K562 (cell line): ENCODE measurements at regions not wholly inside any gene's neighbourhood (a gene's known extent, or its start where the extent isn't known, plus 50 kb on each side); places are given as distances from the start of the nearest gene placed in this dataset.

ENCODE experiments used
- ATAC-seq: fragments of 200-7000 bp; cut with Tn5 transposase; 3 replicates; pipeline ENCODE4 v1.9.1; 2020; ENCODE audit warnings: moderate library complexity
- BruUV-seq: library from RNA; stranded (reverse); fragments of 400-500 nt; replicated peaks from 2 replicates; lab custom pipeline; 2021; lab: Mats Ljungman, UMichigan
- CTCF ChIA-PET: fragments of 300-600 bp; formaldehyde crosslinking; extraction: SDS; loops from one replicate; lab custom pipeline; 2021; ENCODE audit warnings: low intra/inter-chr PET ratio; lab: Yijun Ruan, JAX
- POLR2A ChIA-PET: fragments of 300-600, 350-650 bp; sonication (Branson Sonifier 250); formaldehyde crosslinking; extraction: SDS; loops from one replicate; lab custom pipeline; 2021; ENCODE audit warnings: antibody characterized with exemption, inconsistent platforms; lab: Yijun Ruan, JAX
- DNase-seq, 4 experiments: peaks; one replicate each; pipeline versions ENCODE4 v3.0.0 to v3.0.0-alpha.2; 2011 to 2018; ENCODE audit warnings: low spot score in 3 of 4, mixed read lengths in 3 of 4; ENCODE audit errors: extremely low read depth in 1 of 4
- FAIRE-seq: peaks from 2 replicates; lab custom pipeline; 2011; peaks lifted over from hg19 to GRCh38; lab: Jason Lieb, UNC
- H2AFZ ChIP-seq: 2 replicates; pipeline ENCODE4 v1.6.0; 2011; ENCODE audit warnings: low read depth, low read length, control low read depth, inconsistent platforms
- H3K27ac ChIP-seq: fragments of 200-600 bp; 3 replicates; pipeline ENCODE4 v1.8.0; 2011; ENCODE audit warnings: low read depth, mild to moderate bottlenecking, control low read depth, inconsistent platforms, low read length, moderate library complexity, mixed read lengths; ENCODE audit errors: extremely low read depth
- H3K27me3 ChIP-seq, 2 experiments: fragments of 300-600 bp in 1 of 2; 2 replicates in 1 of 2; 3 replicates in 1 of 2; pipeline versions ENCODE4 v1.6.0 to v1.8.0; 2011; ENCODE audit warnings: inconsistent platforms in 2 of 2, low read length in 2 of 2, mild to moderate bottlenecking in 1 of 2, mixed read lengths in 1 of 2, moderate library complexity in 1 of 2; ENCODE audit not compliant: control insufficient read depth in 2 of 2, insufficient read depth in 2 of 2
- H3K36me3 ChIP-seq: fragments of 300-600 bp; 3 replicates; pipeline ENCODE4 v1.8.0; 2011; ENCODE audit warnings: mild to moderate bottlenecking, low read length, inconsistent platforms; ENCODE audit not compliant: control insufficient read depth, insufficient read depth
- H3K4me1 ChIP-seq, 2 experiments: fragments of 200-600 bp in 1 of 2; replicated peaks in 1 of 2; 2 replicates in 1 of 2; 3 replicates in 1 of 2; pipeline versions ENCODE4 v1.5.1 to v1.8.0; 2011; ENCODE audit warnings: inconsistent platforms in 2 of 2, low read length in 2 of 2, mild to moderate bottlenecking in 1 of 2, mixed read lengths in 1 of 2, moderate library complexity in 1 of 2; ENCODE audit not compliant: control insufficient read depth in 2 of 2, insufficient read depth in 2 of 2
- H3K4me2 ChIP-seq: 2 replicates; pipeline ENCODE4 v1.6.1; 2011; ENCODE audit warnings: low read length, control low read depth, inconsistent platforms, mixed read lengths; ENCODE audit not compliant: insufficient read depth
- H3K4me3 ChIP-seq: fragments of 200-600 bp; sonication (generic), shearing (Covaris generic); 2 replicates; pipeline ENCODE4 v1.5.1; 2016; ENCODE audit warnings: control low read depth, inconsistent platforms
- H3K79me2 ChIP-seq: fragments of 200-600 bp; 3 replicates; pipeline ENCODE4 v1.8.0; 2011; ENCODE audit warnings: low read length, inconsistent platforms; ENCODE audit not compliant: control insufficient read depth, insufficient read depth
- H3K9ac ChIP-seq, 2 experiments: 2 replicates each; pipeline versions ENCODE4 v1.6.0 to v1.6.1; 2011; ENCODE audit warnings: low read depth in 2 of 2, low read length in 2 of 2, control low read depth in 1 of 2, inconsistent platforms in 1 of 2, mild to moderate bottlenecking in 1 of 2, mixed read lengths in 1 of 2; ENCODE audit not compliant: insufficient read depth in 1 of 2
- H3K9me1 ChIP-seq: one replicate; pipeline ENCODE4 v1.6.0; 2011; ENCODE audit warnings: inconsistent platforms, mild to moderate bottlenecking, low read length, moderate library complexity; ENCODE audit not compliant: control insufficient read depth, insufficient read depth
- H3K9me3 ChIP-seq: replicated peaks from 2 replicates; pipeline ENCODE4 v1.5.1; 2011; ENCODE audit warnings: low read depth, low read length, inconsistent platforms; ENCODE audit not compliant: control insufficient read depth, insufficient read depth
- H4K20me1 ChIP-seq: replicated peaks from 2 replicates; pipeline ENCODE4 v1.6.1; 2011; ENCODE audit warnings: low read length, inconsistent platforms, mixed read lengths; ENCODE audit not compliant: control insufficient read depth, insufficient read depth
- AFF4 ChIP-seq: sonication (generic); formaldehyde crosslinking; IDR thresholded peaks from 2 replicates; pipeline ENCODE4 v1.8.0; 2023; ENCODE audit warnings: mild to moderate bottlenecking, missing genetic modification reagents
- DDX20 ChIP-seq: fragments of 450-650 bp; IDR thresholded peaks from 2 replicates; pipeline ENCODE4 v1.6.1; 2016; ENCODE audit warnings: missing genetic modification characterization, low read depth, mild to moderate bottlenecking, missing compliant biosample characterization, moderate library complexity
- GTF2B ChIP-seq: IDR thresholded peaks from 2 replicates; pipeline ENCODE4 v1.6.1; 2011; ENCODE audit not compliant: insufficient read length; ENCODE audit errors: extremely low read depth
- MCM3 ChIP-seq: fragments of 450-650 bp; IDR thresholded peaks from 2 replicates; pipeline ENCODE4 v1.6.1; 2016
- MECOM ChIP-seq: fragments of 250-450 bp; sonication (Bioruptor Pico); IDR thresholded peaks from 2 replicates; pipeline ENCODE4 v1.8.0; 2022; ENCODE audit warnings: inconsistent platforms
- NUFIP1 ChIP-seq: fragments of 450-650 bp; IDR thresholded peaks from 2 replicates; pipeline ENCODE4 v1.6.1; 2018; ENCODE audit not compliant: partially characterized antibody
- RAD51 ChIP-seq: fragments of 450-650 bp; IDR thresholded peaks from 2 replicates; pipeline ENCODE4 v1.7.1; 2016; ENCODE audit warnings: low read depth, mild to moderate bottlenecking, borderline replicate concordance
- RNF2 ChIP-seq: sonication (generic); IDR thresholded peaks from 2 replicates; pipeline ENCODE4 v1.6.1; 2016
- SMARCB1 ChIP-seq: IDR thresholded peaks from 2 replicates; pipeline ENCODE4 v1.6.1; 2011; ENCODE audit warnings: improper control_type of control experiment, low read depth; ENCODE audit not compliant: insufficient read length
- ZNF212 ChIP-seq: fragments of 450-650 bp; formaldehyde crosslinking; IDR thresholded peaks from 2 replicates; pipeline ENCODE4 v1.4.0; 2020; ENCODE audit warnings: mild to moderate bottlenecking
- ZNF444 ChIP-seq: fragments of 250-450 bp; sonication (Bioruptor Pico); IDR thresholded peaks from 2 replicates; pipeline ENCODE4 v1.4.0; 2020; ENCODE audit warnings: mild to moderate bottlenecking, moderate library complexity
- ZNF561 ChIP-seq: fragments of 450-650 bp; formaldehyde crosslinking; conservative IDR thresholded peaks from 2 replicates; pipeline ENCODE4 v1.4.0; 2020; ENCODE audit warnings: mild to moderate bottlenecking, moderate library complexity
- ZNF609 ChIP-seq: sonication (generic); formaldehyde crosslinking; IDR thresholded peaks from 2 replicates; pipeline ENCODE4 v1.8.1; 2023; ENCODE audit warnings: missing genetic modification reagents, mild to moderate bottlenecking, borderline replicate concordance
- WGBS: fragments of 100-300 bp; shearing (Covaris generic); methylation state at CpG from one replicate; pipeline ENCODE4 v1.1.6; 2016; ENCODE audit warnings: low coverage, mixed read lengths; ENCODE audit not compliant: insufficient coverage; ENCODE audit errors: missing lambda C conversion rate; 5-methylcytosine and 5-hydroxymethylcytosine counted together
- in situ Hi-C: fragments of 300-500 bp; cut with MboI; formaldehyde crosslinking; loops from 4 replicates; pipeline ENCODE4 v1.15.0; 2018; ENCODE audit warnings: inconsistent platforms, mixed read lengths
- intact Hi-C: fragments of 100-400 bp; cut with micrococcal nuclease; formaldehyde crosslinking; loops from 2 replicates; pipeline ENCODE4 v1.14.2; 2022
- TF ChIP-seq, protein P1 (sequence below): fragments of 450-650 bp; formaldehyde crosslinking; IDR thresholded peaks from 2 replicates; pipeline ENCODE4 v1.4.0; 2020; ENCODE audit warnings: mild to moderate bottlenecking, moderate library complexity

GRCh38 chr3:182575941-182576340 lies 217.4 kb upstream of the ATP11B start:
- Histone ChIP-seq H3K4me1 (no peaks in the 10 kb centered on the region), H3K9ac (no peak overlapping the region), H3K9me1 (no peaks in the 10 kb centered on the region), H3K36me3 (no peaks in the 10 kb centered on the region), H3K4me2 (no peak overlapping the region), H3K27me3 (no peaks in the 10 kb centered on the region), H3K27ac (no peak overlapping the region), H2AFZ (no peak overlapping the region), H4K20me1 (no peaks in the 10 kb centered on the region), H3K79me2 (no peaks in the 10 kb centered on the region), H3K9me3 (no peaks in the 10 kb centered on the region), H3K4me3 (no peak overlapping the region)
- POLR2A ChIA-PET: no interaction called here
- intact Hi-C loops (no loop called here), in situ Hi-C loops (no loop called here)
- BruUV-seq: no TSS peak
- 0% methylated on average over 2 of the region's 2 CpGs for WGBS
- FAIRE-seq (no peak), ATAC-seq (no peak), DNase-seq (no peak)
- CTCF ChIA-PET: no interaction called here
- TF ChIP-seq SMARCB1 (no peak), RNF2 (no peak), MCM3 (no peak), RAD51 (no peak), MECOM (no peak), ZNF212 (CRISPR knock-in tag) (no peak), ZNF561 (no peak), ZNF609 (CRISPR knock-in tag) (no peak), GTF2B (no peak), NUFIP1 (no peak), ZNF444 (CRISPR knock-in tag) (no peak), DDX20 (tag) (no peak), AFF4 (no peak)
- TF ChIP-seq, protein P1, sequence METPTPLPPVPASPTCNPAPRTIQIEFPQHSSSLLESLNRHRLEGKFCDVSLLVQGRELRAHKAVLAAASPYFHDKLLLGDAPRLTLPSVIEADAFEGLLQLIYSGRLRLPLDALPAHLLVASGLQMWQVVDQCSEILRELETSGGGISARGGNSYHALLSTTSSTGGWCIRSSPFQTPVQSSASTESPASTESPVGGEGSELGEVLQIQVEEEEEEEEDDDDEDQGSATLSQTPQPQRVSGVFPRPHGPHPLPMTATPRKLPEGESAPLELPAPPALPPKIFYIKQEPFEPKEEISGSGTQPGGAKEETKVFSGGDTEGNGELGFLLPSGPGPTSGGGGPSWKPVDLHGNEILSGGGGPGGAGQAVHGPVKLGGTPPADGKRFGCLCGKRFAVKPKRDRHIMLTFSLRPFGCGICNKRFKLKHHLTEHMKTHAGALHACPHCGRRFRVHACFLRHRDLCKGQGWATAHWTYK: no peak
